ENCODE measurements at regions not wholly inside any gene's neighbourhood (a gene's known extent, or its start where the extent isn't known, plus 50 kb on each side); places are given as distances from the start of the nearest gene placed in this dataset.

- no peak for FAIRE-seq
These were observed 320.2 kb upstream of the USP15 start for GRCh38 chr12:61939977-61940376.

GRCh38 chr12:61956545-61956944 is 303.7 kb upstream of the USP15 start:
- DNase-seq (ENCODE audit: insufficient read length, low spot score): no peak
- FAIRE-seq: no peak
- no peak for TF ChIP-seq POLR2A (IDR thresholded peaks at IDR 0.05; ENCODE audit: low read depth, low read length)
- TF ChIP-seq TAF1 (IDR thresholded peaks at IDR 0.05; ENCODE audit: low read depth, low read length): no peak
- no peak for TF ChIP-seq SPI1 (IDR thresholded peaks at IDR 0.05; ENCODE audit: low read depth, low read length)
- TF ChIP-seq PAX5 (IDR thresholded peaks at IDR 0.05; ENCODE audit: insufficient read depth, low read length, severe bottlenecking): no peak
- no peak for TF ChIP-seq POU2F2 (IDR thresholded peaks at IDR 0.05; ENCODE audit: low read depth, low read length)
- no peak for TF ChIP-seq POLR2AphosphoS5 (IDR thresholded peaks at IDR 0.05; ENCODE audit: low read depth, low read length)

More at GRCh38 chr12:61939977-61940376, 320.2 kb upstream of the USP15 start:
- no peak for TF ChIP-seq SPI1 (IDR thresholded peaks at IDR 0.05; ENCODE audit: low read depth, low read length)
- DNase-seq (ENCODE audit: insufficient read length, low spot score): no peak

- FAIRE-seq: no peak
- no peak for DNase-seq (ENCODE audit: insufficient read length, low spot score)
- TF ChIP-seq TAF1 (IDR thresholded peaks at IDR 0.05; ENCODE audit: low read depth, low read length): no peak
These were observed 285.7 kb upstream of the USP15 start for GRCh38 chr12:61974461-61974860.

- FAIRE-seq (no peak), DNase-seq (ENCODE audit: insufficient read length, low spot score) (no peak)
- no peak for TF ChIP-seq TAF1 (IDR thresholded peaks at IDR 0.05; ENCODE audit: low read depth, low read length)
These were observed 274.4 kb upstream of the USP15 start for GRCh38 chr12:61985830-61986229.

- TF ChIP-seq POLR2AphosphoS5 (IDR thresholded peaks at IDR 0.05; ENCODE audit: low read depth, low read length): no peak
- no peak for FAIRE-seq
- DNase-seq (ENCODE audit: insufficient read length, low spot score): no peak
These were observed 273.0 kb upstream of the USP15 start for GRCh38 chr12:61987173-61987572.

- DNase-seq (ENCODE audit: insufficient read length, low spot score): no peak
- FAIRE-seq: no peak
- TF ChIP-seq SPI1 (IDR thresholded peaks at IDR 0.05; ENCODE audit: low read depth, low read length) (no peak), POLR2A (IDR thresholded peaks at IDR 0.05; ENCODE audit: low read depth, low read length) (no peak), TAF1 (IDR thresholded peaks at IDR 0.05; ENCODE audit: low read depth, low read length) (no peak), PAX5 (IDR thresholded peaks at IDR 0.05; ENCODE audit: insufficient read depth, low read length, severe bottlenecking) (no peak)
These were observed 268.5 kb upstream of the USP15 start for GRCh38 chr12:61991661-61992060.

- FAIRE-seq (no peak), DNase-seq (ENCODE audit: insufficient read length, low spot score) (no peak)
- TF ChIP-seq TAF1 (IDR thresholded peaks at IDR 0.05; ENCODE audit: low read depth, low read length): no peak
- TF ChIP-seq PAX5 (IDR thresholded peaks at IDR 0.05; ENCODE audit: insufficient read depth, low read length, severe bottlenecking): no peak
- TF ChIP-seq POU2F2 (IDR thresholded peaks at IDR 0.05; ENCODE audit: low read depth, low read length): no peak
- no peak for TF ChIP-seq POLR2A (IDR thresholded peaks at IDR 0.05; ENCODE audit: low read depth, low read length)
- TF ChIP-seq SPI1 (IDR thresholded peaks at IDR 0.05; ENCODE audit: low read depth, low read length): no peak
- no peak for TF ChIP-seq POLR2AphosphoS5 (IDR thresholded peaks at IDR 0.05; ENCODE audit: low read depth, low read length)
These were observed 266.4 kb upstream of the USP15 start for GRCh38 chr12:61993734-61994345.

- FAIRE-seq (no peak), DNase-seq (ENCODE audit: insufficient read length, low spot score) (no peak)
- TF ChIP-seq SPI1 (IDR thresholded peaks at IDR 0.05; ENCODE audit: low read depth, low read length): no peak
- no peak for TF ChIP-seq PAX5 (IDR thresholded peaks at IDR 0.05; ENCODE audit: insufficient read depth, low read length, severe bottlenecking)
- TF ChIP-seq TAF1 (IDR thresholded peaks at IDR 0.05; ENCODE audit: low read depth, low read length): no peak
- no peak for TF ChIP-seq POU2F2 (IDR thresholded peaks at IDR 0.05; ENCODE audit: low read depth, low read length)
- no peak for TF ChIP-seq POLR2A (IDR thresholded peaks at IDR 0.05; ENCODE audit: low read depth, low read length)
- TF ChIP-seq POLR2AphosphoS5 (IDR thresholded peaks at IDR 0.05; ENCODE audit: low read depth, low read length): no peak
These were observed 263.5 kb upstream of the USP15 start for GRCh38 chr12:61996717-61997116.

GRCh38 chr12:61998791-61999190 is 261.4 kb upstream of the USP15 start:
- no peak for FAIRE-seq
- DNase-seq (ENCODE audit: insufficient read length, low spot score): no peak

GRCh38 chr12:61999311-61999710 is 260.9 kb upstream of the USP15 start:
- TF ChIP-seq POLR2AphosphoS5 (IDR thresholded peaks at IDR 0.05; ENCODE audit: low read depth, low read length) (no peak), PAX5 (IDR thresholded peaks at IDR 0.05; ENCODE audit: insufficient read depth, low read length, severe bottlenecking) (no peak), TAF1 (IDR thresholded peaks at IDR 0.05; ENCODE audit: low read depth, low read length) (no peak), SPI1 (IDR thresholded peaks at IDR 0.05; ENCODE audit: low read depth, low read length) (no peak), POU2F2 (IDR thresholded peaks at IDR 0.05; ENCODE audit: low read depth, low read length) (no peak), POLR2A (IDR thresholded peaks at IDR 0.05; ENCODE audit: low read depth, low read length) (no peak)
- no peak for FAIRE-seq
- DNase-seq (ENCODE audit: insufficient read length, low spot score): no peak

More at GRCh38 chr12:61998791-61999190, 261.4 kb upstream of the USP15 start:
- TF ChIP-seq POLR2AphosphoS5 (IDR thresholded peaks at IDR 0.05; ENCODE audit: low read depth, low read length) (no peak), SPI1 (IDR thresholded peaks at IDR 0.05; ENCODE audit: low read depth, low read length) (no peak), POLR2A (IDR thresholded peaks at IDR 0.05; ENCODE audit: low read depth, low read length) (no peak), PAX5 (IDR thresholded peaks at IDR 0.05; ENCODE audit: insufficient read depth, low read length, severe bottlenecking) (no peak), TAF1 (IDR thresholded peaks at IDR 0.05; ENCODE audit: low read depth, low read length) (no peak), POU2F2 (IDR thresholded peaks at IDR 0.05; ENCODE audit: low read depth, low read length) (no peak)

- FAIRE-seq: no peak
- no peak for TF ChIP-seq POLR2A (IDR thresholded peaks at IDR 0.05; ENCODE audit: low read depth, low read length)
- no peak for TF ChIP-seq POU2F2 (IDR thresholded peaks at IDR 0.05; ENCODE audit: low read depth, low read length)
- no peak for TF ChIP-seq TAF1 (IDR thresholded peaks at IDR 0.05; ENCODE audit: low read depth, low read length)
- TF ChIP-seq POLR2AphosphoS5 (IDR thresholded peaks at IDR 0.05; ENCODE audit: low read depth, low read length): no peak
- TF ChIP-seq PAX5 (IDR thresholded peaks at IDR 0.05; ENCODE audit: insufficient read depth, low read length, severe bottlenecking): no peak
- TF ChIP-seq SPI1 (IDR thresholded peaks at IDR 0.05; ENCODE audit: low read depth, low read length): no peak
- DNase-seq (ENCODE audit: insufficient read length, low spot score): no peak
These were observed 258.8 kb upstream of the USP15 start for GRCh38 chr12:62001424-62001823.
